ENCODE measurements at regions not wholly inside any gene's neighbourhood (a gene's known extent, or its start where the extent isn't known, plus 50 kb on each side); places are given as distances from the start of the nearest gene placed in this dataset.

DNA sequence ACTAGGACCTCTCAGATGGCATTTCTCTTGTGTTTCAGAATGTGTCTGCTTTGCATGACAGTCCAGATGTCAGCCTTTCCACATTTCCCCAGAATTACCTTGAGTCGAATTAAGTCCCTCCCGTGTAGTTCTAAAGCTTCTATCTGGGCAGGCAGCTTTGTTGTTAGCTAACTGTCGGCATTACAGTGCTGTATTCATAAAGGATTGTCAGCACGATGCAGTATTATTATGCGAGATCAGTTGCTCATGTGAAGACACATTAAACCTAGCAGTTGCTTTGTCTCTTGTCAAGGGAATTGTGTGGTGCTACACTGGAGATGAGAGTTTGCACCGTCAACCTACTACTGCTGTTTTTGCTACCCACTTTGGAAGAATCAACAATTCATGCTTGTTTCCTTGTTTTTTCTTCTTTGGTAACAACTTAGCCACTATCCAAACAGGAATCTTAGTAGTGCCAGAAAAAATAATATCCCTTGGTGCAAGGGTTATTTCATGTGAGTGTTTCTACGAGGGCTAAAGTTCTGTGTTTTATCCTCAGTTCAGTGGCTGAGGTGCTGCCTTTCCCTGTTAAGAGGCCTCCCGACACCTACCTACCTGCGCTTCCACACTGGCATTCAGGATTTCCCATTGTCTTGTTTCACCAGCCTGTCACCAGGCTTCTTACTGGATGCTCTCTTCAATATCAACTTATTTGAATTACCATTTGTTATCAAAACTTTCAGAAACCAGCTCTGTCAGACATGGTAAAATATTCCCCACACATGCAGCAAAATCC, 297.9 kb upstream of the G2E3 start:
- Mint-ChIP-seq H3K27ac (ENCODE audit: unreplicated experiment) (no peak overlapping the region), H3K4me3 (ENCODE audit: unreplicated experiment) (no peak overlapping the region), H3K36me3 (ENCODE audit: unreplicated experiment) (peaks cover 9% of the 10 kb centered on the region), H3K9me3 (ENCODE audit: unreplicated experiment) (no peaks in the 10 kb centered on the region), H3K4me1 (ENCODE audit: low read depth, unreplicated experiment) (peaks cover 2% of the 10 kb centered on the region), H3K27me3 (ENCODE audit: unreplicated experiment) (no peaks in the 10 kb centered on the region)
- DNase-seq = no peak
- TF ChIP-seq, protein P1, sequence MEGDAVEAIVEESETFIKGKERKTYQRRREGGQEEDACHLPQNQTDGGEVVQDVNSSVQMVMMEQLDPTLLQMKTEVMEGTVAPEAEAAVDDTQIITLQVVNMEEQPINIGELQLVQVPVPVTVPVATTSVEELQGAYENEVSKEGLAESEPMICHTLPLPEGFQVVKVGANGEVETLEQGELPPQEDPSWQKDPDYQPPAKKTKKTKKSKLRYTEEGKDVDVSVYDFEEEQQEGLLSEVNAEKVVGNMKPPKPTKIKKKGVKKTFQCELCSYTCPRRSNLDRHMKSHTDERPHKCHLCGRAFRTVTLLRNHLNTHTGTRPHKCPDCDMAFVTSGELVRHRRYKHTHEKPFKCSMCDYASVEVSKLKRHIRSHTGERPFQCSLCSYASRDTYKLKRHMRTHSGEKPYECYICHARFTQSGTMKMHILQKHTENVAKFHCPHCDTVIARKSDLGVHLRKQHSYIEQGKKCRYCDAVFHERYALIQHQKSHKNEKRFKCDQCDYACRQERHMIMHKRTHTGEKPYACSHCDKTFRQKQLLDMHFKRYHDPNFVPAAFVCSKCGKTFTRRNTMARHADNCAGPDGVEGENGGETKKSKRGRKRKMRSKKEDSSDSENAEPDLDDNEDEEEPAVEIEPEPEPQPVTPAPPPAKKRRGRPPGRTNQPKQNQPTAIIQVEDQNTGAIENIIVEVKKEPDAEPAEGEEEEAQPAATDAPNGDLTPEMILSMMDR (IDR thresholded peaks at IDR 0.05; ENCODE audit: partially characterized antibody, unreplicated experiment) = no peak

DNA sequence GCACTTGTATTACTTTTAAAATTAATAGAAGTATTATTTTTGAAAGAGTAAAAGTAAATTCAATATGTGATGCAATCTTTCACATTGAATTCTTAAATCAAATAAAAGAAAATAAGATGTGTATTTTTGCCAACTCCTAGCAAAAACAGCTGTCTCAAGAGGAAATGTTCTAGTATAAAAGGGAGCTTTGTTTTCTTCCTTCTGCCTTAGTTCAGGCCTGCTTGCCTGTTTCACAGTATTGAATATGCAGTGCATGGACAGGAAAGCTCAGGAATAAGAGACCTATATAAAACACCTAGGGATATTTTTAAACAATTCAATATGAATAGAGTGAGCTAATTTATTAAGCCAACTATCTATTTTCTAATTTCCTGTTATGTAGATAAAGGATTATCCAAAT, 294.8 kb upstream of the G2E3 start:
- Mint-ChIP-seq H3K27me3 (ENCODE audit: unreplicated experiment) (no peaks in the 10 kb centered on the region), H3K36me3 (ENCODE audit: unreplicated experiment) (no peaks in the 10 kb centered on the region), H3K4me1 (ENCODE audit: low read depth, unreplicated experiment) (peaks cover 2% of the 10 kb centered on the region), H3K9me3 (ENCODE audit: unreplicated experiment) (no peaks in the 10 kb centered on the region), H3K27ac (ENCODE audit: unreplicated experiment) (no peak overlapping the region), H3K4me3 (ENCODE audit: unreplicated experiment) (no peak overlapping the region)
- TF ChIP-seq, protein P1 (IDR thresholded peaks at IDR 0.05; ENCODE audit: partially characterized antibody, unreplicated experiment) = no peak
- no peak for DNase-seq

DNA sequence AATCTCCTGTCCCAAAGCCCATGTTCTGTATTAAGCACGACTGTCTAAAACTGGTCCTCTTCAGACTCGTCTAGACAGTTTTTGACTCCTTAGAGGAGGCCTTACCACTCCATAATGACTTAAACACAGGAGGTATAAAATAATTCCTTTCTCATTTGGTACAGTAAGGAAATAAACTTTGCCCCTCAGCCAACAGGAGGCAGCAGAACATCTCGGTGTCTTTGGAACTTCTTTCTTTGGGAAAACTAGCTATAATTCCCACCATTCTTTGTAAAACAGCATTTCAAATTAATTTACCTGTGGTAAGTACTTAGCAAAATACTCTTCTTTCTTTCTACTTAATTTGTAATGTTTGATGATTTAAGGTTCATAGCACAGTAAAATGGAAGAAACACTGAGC, 292.7 kb upstream of the G2E3 start:
- no peak overlapping the region for H3K4me3 Mint-ChIP-seq (ENCODE audit: unreplicated experiment)
- TF ChIP-seq, protein P1 (IDR thresholded peaks at IDR 0.05; ENCODE audit: partially characterized antibody, unreplicated experiment) = no peak
- H3K27me3 Mint-ChIP-seq (ENCODE audit: unreplicated experiment) = no peaks in the 10 kb centered on the region
- H3K36me3 Mint-ChIP-seq (ENCODE audit: unreplicated experiment) = no peaks in the 10 kb centered on the region
- no peaks in the 10 kb centered on the region for H3K4me1 Mint-ChIP-seq (ENCODE audit: low read depth, unreplicated experiment)
- H3K27ac Mint-ChIP-seq (ENCODE audit: unreplicated experiment) = no peak overlapping the region
- H3K9me3 Mint-ChIP-seq (ENCODE audit: unreplicated experiment) = no peaks in the 10 kb centered on the region
- no peak for DNase-seq

DNA sequence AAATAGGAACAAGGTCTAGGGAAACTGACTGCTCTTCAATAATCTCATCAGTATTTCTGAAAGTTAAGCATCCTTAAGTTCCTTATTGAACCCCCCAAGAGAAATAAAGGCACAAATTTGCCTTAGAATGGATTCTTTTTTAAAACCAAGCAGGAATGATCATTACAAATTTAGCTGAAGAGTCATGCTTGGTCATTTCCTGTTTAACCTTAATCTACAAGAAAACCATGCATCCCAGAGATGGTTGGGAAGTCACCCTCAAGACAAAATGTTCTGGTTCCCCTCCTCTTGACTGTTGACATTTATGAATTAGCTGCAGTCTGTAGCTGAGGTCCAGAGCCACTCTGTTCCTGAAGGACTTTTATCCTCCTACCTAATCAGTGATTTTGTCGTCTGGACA, 291.8 kb upstream of the G2E3 start:
- Mint-ChIP-seq H3K9me3 (ENCODE audit: unreplicated experiment) (no peaks in the 10 kb centered on the region), H3K4me1 (ENCODE audit: low read depth, unreplicated experiment) (peaks cover 3% of the 10 kb centered on the region), H3K27ac (ENCODE audit: unreplicated experiment) (no peak overlapping the region), H3K27me3 (ENCODE audit: unreplicated experiment) (no peaks in the 10 kb centered on the region), H3K4me3 (ENCODE audit: unreplicated experiment) (no peak overlapping the region), H3K36me3 (ENCODE audit: unreplicated experiment) (no peaks in the 10 kb centered on the region)
- no peak for DNase-seq
- TF ChIP-seq, protein P1 (IDR thresholded peaks at IDR 0.05; ENCODE audit: partially characterized antibody, unreplicated experiment) = no peak

All from glutamatergic neuron (in vitro differentiated cells).